ENCODE measurements at regions not wholly inside any gene's neighbourhood (a gene's known extent, or its start where the extent isn't known, plus 50 kb on each side); places are given as distances from the start of the nearest gene placed in this dataset.
"Not testable (repeated sequence)": the region's sequence is repeated elsewhere in the genome, so short reads cannot be mapped to it uniquely, and the experiment has no call there.

DNA sequence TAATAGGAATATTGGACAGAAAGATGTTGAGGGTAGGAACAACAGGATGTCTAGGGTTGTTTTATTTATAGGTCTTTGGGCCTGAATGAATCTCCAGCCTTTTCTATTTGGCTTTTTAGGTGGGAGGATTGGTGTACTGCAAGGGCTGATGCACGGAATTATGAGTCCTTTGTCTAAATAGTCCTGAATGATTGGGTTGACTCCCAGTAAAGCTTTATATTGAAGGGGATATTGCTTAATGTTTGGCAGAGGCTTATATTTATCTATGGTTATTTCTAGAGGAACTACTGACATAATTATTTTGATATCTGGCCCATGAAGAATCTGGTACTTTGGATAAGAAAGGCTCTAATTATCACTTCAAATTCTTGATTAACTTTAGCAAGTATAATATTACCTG lies 253.6 kb upstream of the AVPR1A start:
- no peak for DNase-seq

DNA sequence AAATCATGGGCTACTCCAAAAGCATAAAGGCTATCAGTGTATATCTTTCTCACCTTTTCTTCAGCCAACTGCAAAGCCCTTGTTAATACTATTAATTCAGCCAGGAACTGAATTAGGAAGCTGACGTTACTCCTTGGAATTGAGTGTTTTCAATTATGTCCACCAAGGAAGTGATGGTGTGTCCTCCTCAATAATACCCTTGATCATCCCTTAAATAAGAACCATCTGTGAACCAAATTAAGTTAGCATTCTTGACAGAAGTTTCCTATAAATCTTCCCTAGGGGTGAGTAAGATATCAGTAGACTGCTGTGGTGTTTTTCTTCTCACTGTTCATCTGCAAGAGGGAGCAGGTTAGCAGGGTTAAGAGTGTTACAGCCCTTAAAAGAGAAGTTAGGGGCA lies 252.3 kb upstream of the AVPR1A start:
- no peak for DNase-seq

DNA sequence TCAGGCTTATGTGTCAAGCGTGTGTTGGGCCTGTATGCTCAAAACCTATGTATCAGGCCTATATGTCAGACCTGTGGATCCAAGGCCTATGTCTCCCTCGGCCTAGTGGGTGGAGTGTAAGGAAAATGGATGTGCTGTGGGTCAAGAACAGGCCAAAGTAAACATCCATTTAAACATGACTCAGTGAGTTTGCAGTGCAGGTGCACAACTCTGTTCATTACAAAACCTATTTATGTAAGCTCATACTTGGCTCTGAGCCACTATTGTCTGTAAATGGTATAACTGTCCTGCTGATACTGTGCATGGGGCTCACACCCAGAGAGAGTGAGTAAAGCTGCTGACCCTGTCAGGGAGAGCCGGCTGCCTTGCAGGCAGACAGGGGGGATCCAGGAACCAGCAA lies 249.7 kb upstream of the AVPR1A start:
- DNase-seq = no peak

DNA sequence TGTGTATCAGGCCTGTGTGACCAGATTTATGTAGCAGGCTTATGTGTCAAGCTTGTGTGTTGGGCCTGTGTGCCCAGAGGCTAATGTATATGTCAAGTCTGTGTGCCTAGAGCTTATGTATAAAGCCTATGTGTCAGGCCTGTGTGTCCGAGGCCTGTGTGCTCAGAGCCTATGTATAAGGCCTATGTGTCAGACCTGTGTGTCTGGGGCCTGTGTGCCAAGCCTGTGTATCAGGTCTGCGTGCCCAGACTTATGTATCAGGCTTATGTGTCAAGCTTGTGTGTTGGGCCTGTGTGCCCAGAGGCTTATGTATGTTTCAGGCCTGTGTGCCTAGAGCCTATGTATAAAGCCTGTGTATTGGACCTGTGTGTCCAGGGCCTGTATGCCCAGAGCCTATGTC lies 249.3 kb upstream of the AVPR1A start:
- no peak for DNase-seq

DNA sequence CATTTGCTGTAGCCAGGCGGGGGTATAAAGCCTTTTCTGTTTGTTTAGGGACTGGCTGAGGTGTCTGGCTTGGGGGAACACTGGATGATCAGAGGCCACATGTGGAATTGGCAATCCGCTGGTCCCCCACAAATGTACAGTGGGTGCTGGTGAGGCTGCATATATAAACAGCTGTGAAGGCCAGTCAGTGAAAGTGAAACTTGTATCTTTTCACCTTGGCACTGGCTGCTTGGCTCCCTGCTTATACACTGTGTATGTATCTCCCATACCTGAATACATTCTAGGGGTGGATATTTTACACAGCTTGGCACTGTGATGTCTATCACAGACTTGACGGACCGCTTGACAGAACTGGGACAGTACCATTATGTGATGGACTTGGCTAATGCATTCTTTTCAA lies 246.8 kb upstream of the AVPR1A start:
- DNase-seq = no peak

DNA sequence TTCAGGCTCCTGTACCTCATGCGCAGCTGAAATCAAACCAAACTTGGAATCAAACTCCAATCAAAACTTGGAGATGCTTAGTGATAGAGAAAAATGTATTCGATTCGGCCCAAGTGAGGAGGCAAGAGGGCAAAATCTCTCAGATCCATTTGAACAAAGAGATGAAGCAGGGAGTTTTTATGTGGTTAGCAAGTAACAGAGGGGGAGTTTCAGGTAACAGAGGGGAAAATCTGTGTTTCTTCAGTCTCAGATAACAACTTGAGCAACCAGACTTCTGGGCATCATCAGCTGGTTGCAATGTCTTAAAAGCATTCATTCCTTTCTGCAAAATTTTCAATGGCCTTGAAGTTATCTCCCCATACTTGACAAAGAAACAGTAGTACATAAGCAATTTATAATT lies 245.1 kb upstream of the AVPR1A start:
- no peak for DNase-seq

DNA sequence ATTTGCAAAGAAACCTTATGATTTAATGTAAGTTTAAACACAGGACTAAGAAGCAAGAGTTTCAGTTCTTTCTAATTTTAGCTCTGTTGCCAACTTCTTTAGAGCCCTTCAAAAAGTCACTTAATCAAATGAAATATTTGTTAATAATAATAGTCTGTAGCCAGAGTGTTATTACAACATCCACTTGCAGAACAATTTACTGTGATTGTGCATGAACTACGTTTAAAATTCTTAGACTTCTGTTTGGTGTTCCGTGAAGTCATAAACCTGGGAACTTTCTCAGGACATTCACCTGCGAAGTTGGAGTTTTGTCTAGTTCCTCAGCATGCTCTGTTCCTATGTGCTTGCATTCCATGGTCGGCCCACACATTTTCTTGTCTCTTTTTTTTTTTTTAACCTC lies 244.0 kb upstream of the AVPR1A start:
- DNase-seq = no peak

DNA sequence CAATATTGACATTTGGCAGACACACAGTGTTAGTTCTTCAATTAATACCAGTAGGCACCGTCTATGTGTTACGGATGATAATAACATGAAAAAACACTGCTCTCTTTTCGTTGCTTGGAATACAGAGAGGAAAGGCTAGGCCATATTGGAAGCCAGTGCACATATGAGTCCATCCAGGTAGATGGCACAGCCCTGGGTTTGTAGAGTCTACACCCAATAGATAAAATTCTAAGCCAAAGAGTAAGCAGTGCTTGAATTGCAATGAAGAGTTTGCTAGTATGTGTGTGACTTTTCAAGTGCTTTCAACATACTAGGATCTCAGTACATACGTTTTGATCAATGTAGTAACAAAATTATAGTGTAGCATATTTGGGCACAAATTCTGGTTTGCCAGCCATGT lies 243.3 kb upstream of the AVPR1A start:
- DNase-seq = no peak

DNA sequence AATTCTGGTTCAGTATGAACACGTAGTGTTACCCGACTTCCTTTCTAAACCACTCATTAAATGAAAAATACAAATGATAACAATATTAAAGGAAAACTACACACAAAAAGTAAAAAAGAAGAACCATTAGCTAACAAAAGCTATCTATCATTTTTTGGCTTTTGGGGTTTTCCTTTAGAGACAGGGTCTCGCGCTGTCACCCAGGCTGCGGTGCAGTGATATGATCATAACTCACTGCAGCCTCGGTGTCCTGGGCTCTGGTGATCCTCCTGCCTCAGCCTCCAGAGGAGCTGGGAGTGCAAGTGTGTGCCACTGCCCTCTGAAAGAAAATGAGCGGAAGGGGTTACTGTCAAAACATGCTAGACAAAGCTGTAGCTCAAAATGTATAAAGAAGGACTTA lies 238.2 kb upstream of the AVPR1A start:
- no peak for DNase-seq

DNA sequence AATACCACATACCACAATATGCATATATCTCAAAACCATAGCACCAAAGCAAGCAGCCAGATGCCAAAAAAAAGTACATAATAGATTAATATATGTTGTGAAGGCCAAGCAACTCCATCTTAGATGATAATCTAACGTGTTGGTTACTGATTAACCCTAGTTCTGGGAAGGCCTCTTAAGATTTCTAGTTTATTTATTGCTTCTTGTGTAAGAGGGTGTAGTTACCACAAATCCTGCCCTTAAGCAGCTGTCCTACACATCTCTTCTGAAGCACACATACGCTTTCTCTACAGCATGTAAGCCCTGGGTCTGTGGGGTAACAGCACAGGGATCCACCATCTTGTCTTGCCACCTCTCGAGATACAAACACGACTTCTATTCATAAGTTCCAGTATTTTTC lies 236.8 kb upstream of the AVPR1A start:
- DNase-seq = no peak

DNA sequence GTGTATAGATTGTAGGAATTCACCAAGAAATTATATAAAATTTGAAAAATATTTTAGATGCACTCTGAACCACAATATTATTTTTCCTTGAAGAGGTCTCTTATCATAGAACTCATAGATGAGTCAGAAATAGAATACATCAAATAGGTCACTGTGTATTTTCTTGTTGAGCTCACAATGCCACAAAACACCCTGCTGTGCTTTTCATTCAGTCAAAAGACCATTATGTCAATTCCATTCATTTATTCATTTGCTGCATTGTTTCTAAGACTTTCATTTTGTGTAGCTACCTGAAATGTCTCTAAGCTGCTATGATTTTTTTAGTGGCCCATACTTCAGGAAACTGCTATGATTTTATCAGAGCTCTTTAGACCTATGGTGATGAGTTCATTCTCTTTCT lies 231.9 kb upstream of the AVPR1A start:
- DNase-seq = no peak

DNA sequence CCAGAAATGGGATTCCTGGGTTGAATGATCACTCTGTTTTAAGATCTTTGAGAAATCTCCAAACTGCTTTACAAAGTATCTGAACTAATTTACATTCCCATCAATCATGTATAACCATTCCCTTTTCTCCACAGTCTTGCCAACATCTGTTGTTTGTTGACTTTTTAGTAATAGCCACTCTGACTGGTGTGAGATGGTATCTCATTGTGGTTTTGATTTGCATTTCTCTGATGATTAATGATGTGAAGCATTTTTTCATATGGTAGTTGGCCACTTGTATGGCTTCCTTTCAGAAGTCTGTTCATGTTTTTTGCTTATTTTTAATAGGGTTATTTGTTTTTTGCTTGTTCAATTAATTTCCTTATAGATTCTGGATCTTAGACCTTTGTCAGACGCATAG lies 211.8 kb upstream of the AVPR1A start:
- DNase-seq = no peak

DNA sequence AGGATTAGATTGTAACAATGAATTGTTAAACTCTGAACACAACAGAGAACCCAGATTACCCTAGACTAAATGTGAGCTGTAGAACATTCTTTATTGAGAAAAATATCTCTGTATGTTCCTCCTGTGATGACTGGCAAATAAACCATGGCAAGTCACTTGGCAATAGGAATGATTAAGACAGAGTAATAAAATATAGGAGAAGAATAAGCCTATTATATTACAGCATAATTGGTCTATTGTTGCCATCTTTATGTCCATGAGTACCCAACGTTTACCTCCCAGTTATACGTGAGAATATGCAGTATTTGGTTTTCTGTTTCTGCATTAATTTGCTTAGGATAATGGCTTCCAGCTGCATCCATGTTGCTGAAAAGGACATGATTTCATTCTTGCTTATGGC lies 211.2 kb upstream of the AVPR1A start:
- no peak for DNase-seq

DNA sequence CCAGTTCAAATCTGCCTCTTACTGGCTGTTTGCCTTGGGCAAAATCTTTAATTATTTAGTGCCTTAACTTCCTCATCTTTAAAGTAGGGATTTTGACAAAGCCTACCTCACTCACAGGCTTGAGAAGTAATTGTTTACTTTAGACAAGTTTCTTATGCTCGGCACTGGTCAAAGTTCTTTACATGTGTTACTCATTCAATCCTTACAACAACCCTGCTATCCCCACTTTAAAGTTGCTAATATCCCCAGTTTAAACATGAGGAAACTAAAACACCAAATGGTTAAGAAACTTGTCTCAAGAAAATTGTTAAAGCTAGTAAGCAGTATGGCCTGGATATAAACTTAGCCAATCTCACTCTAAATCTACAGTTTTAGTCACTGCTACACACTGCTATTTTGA lies 204.0 kb upstream of the AVPR1A start:
- no peak for DNase-seq

DNA sequence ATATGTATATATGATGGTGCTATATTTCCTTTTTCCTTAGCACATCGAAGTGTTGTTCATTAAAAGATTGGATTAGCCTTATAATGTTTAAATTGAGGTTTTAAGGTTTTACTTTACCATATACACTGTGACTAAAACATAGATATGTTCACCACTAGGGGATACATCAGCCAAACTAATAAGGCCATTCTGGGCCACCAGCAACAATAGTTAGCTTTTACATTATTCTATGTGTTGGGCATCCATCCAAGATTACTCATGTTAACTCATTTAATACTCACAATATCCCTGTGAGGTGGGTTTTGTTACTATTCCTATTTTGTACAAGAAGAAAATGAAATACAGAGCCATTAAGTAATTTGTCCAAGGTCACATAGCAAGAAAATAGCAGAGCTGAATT lies 202.6 kb upstream of the AVPR1A start:
- DNase-seq = no peak

DNA sequence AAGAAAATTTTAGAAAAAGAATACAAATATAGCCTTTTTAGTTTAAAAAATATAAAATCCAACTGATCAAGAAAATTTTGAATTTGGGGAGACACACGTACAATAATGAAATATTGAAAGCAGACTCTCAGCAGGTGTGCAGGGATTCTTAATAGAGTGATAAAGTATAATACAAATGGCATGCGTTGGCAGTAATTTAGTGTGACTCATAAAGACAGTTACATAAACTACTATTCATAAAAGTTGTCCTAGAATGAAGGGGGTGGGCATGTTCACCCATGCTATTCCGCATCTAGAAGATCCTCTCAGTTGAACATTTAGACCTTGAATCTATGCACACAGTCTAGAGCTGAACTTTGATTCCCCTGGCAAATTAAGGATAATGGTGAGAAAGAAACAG lies 200.4 kb upstream of the AVPR1A start:
- DNase-seq = no peak

DNA sequence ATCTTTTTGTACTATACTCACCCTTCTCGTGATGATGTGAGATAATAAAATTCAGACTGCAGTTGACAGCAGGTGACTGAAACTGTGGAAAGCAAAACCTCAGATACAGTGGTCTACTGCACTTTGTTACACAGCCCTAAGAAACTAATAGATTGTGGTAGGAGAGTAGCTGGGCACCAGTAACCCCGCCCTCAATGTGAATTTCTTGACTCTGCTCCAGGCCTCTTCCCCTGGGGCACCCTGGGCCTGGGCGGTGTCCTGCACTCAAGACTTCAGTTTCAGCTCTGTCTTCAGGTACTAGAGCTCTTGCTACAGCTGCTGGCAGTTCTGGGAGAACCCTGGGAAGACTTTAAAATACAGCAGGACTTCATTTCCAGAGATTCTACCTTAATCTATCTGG lies 197.6 kb upstream of the AVPR1A start:
- no peak for DNase-seq

DNA sequence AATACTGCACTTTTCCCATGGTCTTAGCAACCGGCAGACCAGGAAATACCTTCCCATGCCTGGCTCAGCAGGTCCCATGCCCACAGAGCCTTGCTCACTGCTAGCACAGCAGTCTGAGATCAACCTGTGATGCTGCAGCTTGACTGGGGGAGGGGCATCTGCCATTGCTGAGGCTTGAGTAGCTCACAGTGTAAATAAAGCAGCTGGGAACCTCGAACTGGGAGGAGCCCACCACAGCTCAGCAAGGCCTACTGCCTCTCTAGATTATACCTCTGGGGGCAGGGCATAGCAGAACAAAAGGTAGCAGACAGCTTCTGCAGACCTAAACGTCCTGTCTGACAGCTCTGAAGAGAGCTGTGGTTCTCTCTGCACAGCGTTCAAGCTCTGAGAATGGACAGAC lies 186.2 kb upstream of the AVPR1A start:
- DNase-seq = not testable (repeated sequence)

DNA sequence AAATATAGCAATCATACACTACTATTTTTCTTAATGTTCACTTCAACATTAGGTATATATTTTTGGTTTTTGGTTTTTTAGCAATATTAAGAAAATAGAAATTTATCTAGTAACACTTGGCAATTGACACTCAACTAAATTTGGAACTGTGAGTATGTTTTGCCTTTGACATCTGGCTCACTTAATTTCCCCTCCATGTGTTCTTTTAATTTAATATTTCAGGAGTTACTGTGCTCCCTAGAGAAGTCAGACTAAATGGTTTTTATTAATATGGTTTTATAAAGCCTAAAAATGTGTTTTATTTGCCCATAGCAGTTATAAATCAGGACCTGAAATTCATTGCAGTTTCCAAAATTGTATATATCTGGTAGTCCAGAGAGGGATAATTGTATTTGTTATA lies 175.3 kb upstream of the AVPR1A start:
- no peak for DNase-seq

DNA sequence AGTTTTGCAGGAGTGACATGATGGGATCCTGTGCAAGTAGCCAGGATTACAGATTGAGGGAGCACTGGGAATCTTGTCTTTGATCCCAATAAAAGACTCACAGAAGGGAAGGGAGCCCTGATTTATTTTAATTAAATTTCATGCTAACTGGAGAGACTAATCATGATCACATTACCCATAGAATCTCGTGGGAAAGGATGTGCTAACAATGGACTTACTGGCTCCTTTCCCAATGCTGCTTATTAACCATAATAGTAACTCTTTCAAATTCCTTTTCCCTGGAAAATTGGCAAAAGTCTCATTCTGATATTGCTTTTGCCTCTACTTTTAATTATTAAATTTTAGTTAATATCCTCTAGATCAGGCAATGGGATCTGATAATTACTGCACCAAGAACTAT lies 174.8 kb upstream of the AVPR1A start:
- no peak for DNase-seq

DNA sequence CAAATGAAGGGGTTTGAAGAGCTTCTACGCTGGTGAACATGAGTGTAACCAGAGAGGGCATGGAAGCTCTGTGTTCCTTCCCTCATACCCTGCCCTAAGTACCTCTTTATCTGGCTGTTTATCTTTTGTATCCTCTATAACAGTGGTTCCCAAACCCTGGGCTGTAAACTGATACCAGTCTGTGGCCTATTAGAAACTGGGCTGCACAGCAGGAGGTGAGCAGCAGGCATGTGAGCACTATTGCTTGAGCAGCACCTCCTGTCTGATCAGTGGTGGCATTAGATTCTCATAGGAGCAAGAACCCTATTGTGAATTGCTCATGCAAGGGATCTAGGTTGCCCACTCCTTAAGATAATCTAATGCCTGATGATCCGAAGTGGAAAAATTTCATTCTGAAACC lies 172.9 kb upstream of the AVPR1A start:
- DNase-seq = no peak

DNA sequence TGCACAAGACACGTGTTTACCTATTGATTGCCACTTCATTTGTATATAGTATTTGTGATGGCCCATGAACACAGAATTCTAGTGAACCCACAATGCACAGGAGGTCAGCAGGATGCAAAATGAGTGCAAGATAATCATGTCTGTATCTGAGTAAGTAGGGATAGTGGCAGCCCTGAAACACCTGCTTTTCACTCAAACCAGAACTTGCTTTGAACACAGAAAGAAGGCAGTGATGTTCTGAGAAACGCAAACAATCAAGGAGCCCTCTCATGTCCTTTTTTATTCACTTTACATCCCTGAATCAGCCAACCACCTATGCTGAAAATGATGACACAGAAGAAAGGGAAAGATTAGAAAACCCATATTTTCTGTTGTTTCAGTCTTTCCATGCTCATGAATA lies 170.4 kb upstream of the AVPR1A start:
- DNase-seq = no peak

DNA sequence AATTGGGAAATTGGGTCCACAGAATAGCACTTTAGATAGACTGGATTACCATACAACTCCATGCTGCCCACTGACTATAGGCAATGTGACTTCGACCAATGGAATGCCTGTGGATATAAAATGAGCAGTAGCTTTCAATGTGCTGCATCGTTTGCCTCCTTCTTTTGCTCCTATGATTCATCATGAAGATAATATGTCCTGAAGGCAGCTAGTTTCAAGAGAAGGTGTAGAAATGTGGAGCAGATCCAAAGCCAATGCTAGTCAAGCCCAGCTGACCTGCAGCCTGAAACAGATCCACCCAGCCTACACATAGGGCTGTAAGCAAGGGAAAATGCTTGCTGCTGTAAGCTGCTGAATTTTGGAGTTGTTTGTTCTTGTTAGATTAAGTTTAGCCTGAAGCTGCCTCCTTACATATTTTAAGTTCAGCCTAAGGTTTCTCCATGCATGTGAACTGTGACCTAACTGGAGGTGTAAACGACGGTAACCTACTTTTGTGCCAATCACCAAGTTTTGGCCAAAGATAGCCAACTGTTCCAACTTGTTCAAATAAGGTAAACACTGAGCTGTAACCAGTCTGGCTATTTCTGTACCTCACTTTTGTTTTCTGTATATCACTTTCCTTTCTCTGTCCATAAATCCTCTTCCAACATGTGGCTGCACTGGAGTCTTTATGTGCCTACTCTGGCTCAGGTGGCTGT lies 169.1 kb upstream of the AVPR1A start:
- DNase-seq = no peak

DNA sequence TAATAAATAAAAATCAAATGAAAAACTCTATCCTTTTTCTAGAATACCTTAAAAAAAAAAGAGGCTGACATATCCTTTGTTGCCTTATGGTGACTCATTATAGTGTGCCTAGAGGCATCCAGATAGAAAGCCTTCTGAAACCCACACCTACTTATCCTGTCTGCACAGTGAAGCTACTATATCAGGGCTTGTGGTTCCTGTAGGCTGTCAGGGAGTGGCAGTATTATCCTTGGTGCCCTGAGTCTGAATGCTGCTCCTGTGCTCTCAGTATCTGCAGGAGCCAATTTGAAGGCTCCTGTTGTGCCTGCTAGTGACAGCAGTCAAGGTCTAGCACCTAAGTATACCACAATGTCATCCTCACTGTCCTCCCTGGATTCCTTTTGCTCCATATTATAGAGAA lies 168.4 kb upstream of the AVPR1A start:
- DNase-seq = no peak

DNA sequence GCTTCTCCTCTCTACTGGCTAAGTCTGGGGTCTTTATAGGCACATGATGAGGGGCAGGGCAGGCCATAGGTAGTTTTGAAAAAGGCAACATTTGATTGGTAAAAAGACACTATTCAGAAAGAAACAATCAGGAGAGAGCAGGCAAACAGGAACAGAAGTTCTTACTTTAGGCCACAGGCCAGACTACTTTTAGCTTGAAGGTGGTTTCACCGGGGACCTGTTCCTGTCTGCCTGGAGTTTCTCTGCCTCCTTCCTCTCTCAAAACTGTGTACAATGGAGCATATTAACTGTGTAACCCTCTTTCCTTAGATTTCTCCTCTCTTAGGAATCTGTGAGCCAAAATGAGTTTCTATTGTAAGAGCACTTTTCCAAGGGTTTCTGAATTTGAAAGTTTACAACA lies 167.9 kb upstream of the AVPR1A start:
- DNase-seq = no peak

DNA sequence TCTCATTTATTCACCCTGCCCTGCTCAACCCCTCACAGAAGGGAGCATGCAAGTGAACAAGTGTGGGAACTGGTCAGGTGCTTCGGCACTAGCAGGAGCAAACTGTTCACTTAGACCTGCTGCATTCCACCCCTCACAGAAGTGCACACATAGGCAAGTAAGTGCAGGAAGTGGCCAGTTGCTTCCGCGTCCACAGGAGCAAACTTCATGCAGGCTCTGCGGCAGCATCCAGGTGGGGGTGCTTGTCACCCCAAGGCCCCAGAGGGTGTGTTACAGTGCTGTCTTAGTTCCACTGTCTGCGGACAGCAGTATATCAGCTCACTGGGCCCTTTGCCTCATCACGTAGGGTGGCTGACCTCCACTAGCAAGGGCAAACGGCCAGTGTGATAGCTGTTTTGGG lies 167.3 kb upstream of the AVPR1A start:
- DNase-seq = no peak
